Smooth muscle cell (in vitro differentiated cells): ENCODE measurements at regions not wholly inside any gene's neighbourhood (a gene's known extent, or its start where the extent isn't known, plus 50 kb on each side); places are given as distances from the start of the nearest gene placed in this dataset.
A peak's percentile ranks its signal among the peaks of the same experiment; 100 is the strongest.

Source experiments
- DNase-seq: peaks from one replicate; lab custom pipeline; 2025; ENCODE audit not compliant: unreplicated experiment; lab: John Stamatoyannopoulos, UW
- H2AFZ ChIP-seq: fragments of 200-600 bp; sonication (generic); 2 replicates; pipeline ENCODE4 v1.6.0; 2016; ENCODE audit warnings: antibody characterized with exemption, low read depth, mild to moderate bottlenecking
- H3F3A ChIP-seq: fragments of 200-600 bp; sonication (generic); 2 replicates; pipeline ENCODE4 v1.6.0; 2017; ENCODE audit warnings: antibody characterized with exemption, low read depth
- H3K27ac ChIP-seq: fragments of 200-600 bp; sonication (generic); 2 replicates; pipeline ENCODE4 v1.5.1; 2016; ENCODE audit warnings: low read depth, mild to moderate bottlenecking
- H3K27me3 ChIP-seq: fragments of 200-600 bp; sonication (generic); 2 replicates; pipeline ENCODE4 v1.6.1; 2016; ENCODE audit warnings: low read depth, mild to moderate bottlenecking
- H3K36me3 ChIP-seq: fragments of 200-600 bp; sonication (generic); 2 replicates; pipeline ENCODE4 v1.5.1; 2016; ENCODE audit warnings: low read depth
- H3K4me1 ChIP-seq: fragments of 200-600 bp; sonication (generic); 2 replicates; pipeline ENCODE4 v1.5.1; 2016; ENCODE audit warnings: low read depth
- H3K4me2 ChIP-seq: fragments of 200-600 bp; sonication (generic); 2 replicates; pipeline ENCODE4 v1.6.0; 2016; ENCODE audit warnings: mild to moderate bottlenecking
- H3K4me3 ChIP-seq: fragments of 200-600 bp; sonication (generic); 2 replicates; pipeline ENCODE4 v1.5.1; 2016; ENCODE audit warnings: mild to moderate bottlenecking
- H3K79me2 ChIP-seq: fragments of 200-600 bp; sonication (generic); 2 replicates; pipeline ENCODE4 v1.6.0; 2016; ENCODE audit warnings: low read depth, mild to moderate bottlenecking
- H3K9ac ChIP-seq: fragments of 200-600 bp; sonication (generic); 2 replicates; pipeline ENCODE4 v1.6.0; 2016; ENCODE audit warnings: low read depth
- H3K9me3 ChIP-seq: fragments of 200-600 bp; sonication (generic); replicated peaks from 2 replicates; pipeline ENCODE4 v1.5.1; 2016; ENCODE audit warnings: low read depth
- H4K20me1 ChIP-seq: fragments of 200-600 bp; sonication (generic); 2 replicates; pipeline ENCODE4 v1.6.0; 2016; ENCODE audit warnings: low read depth
- CTCF ChIP-seq: fragments of 200-600 bp; sonication (generic); IDR thresholded peaks from 2 replicates; pipeline ENCODE4 v1.5.1; 2017; ENCODE audit warnings: borderline replicate concordance, mild to moderate bottlenecking, antibody characterized with exemption; ENCODE audit not compliant: insufficient read depth, poor library complexity, severe bottlenecking
- WGBS: methylation state at CpG from one replicate; pipeline ENCODE4 v1.1.7; 2016; ENCODE audit warnings: low lambda C conversion rate; 5-methylcytosine and 5-hydroxymethylcytosine counted together

DNA sequence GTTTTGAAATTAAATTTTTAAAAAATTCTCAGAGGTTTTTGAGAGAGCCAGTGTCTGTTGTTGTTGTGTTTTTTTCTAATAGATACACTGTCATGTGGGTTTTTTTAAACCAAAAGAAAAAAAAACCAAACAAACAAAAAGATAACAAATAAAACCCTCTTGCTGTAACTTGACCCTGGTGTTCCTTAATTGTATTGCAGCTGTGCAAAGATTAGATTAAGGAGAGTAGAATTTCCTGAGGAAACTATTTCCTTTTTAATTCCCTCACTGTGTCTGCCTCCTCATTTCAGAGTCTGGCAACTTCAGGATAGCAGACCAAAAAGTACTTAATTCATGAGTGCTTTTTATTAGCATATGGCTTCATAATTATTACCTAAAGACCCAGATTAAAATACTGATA, 281.9 kb downstream of the EPM2A start:
- no peaks in the 10 kb centered on the region for H3K79me2 ChIP-seq
- no peaks in the 10 kb centered on the region for H3F3A ChIP-seq
- no peak overlapping the region for H3K4me3 ChIP-seq
- TF ChIP-seq CTCF = peak; percentile 30
- H2AFZ ChIP-seq = no peak overlapping the region
- H4K20me1 ChIP-seq = no peaks in the 10 kb centered on the region
- H3K27me3 ChIP-seq = no peaks in the 10 kb centered on the region
- DNase-seq = no peak
- H3K27ac ChIP-seq = no peak overlapping the region
- no peaks in the 10 kb centered on the region for H3K36me3 ChIP-seq
- no peaks in the 10 kb centered on the region for H3K9me3 ChIP-seq
- no peaks in the 10 kb centered on the region for H3K4me1 ChIP-seq
- H3K9ac ChIP-seq = no peak overlapping the region
- H3K4me2 ChIP-seq = no peak overlapping the region

DNA sequence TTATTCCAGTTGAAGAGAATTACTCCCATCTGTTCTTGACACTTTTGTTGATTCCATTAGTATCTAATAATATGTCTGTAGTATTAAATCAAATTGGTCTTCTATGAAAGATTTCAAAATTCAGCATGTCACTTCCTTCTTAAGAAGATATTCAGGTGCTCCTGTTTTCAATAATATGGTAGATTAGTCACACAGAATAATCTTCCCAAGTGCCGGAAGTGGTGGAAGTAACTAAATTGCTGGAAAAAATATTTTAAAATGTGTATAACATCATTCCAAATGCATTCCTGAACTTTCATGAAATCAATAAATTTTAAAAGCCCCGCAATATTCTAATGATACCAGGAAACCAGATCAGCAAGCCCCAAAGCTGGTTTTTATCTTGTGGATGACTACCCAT, 281.3 kb downstream of the EPM2A start:
- 64% methylated on average over 2 of the region's 2 CpGs for WGBS
- no peak for DNase-seq
- no peak for TF ChIP-seq CTCF

GRCh38 chr6:145457556-145457955, 277.8 kb downstream of the EPM2A start:
- H2AFZ ChIP-seq = no peak overlapping the region
- H3K9me3 ChIP-seq = no peaks in the 10 kb centered on the region
- H3K79me2 ChIP-seq = no peaks in the 10 kb centered on the region
- H4K20me1 ChIP-seq = no peaks in the 10 kb centered on the region
- H3K27me3 ChIP-seq = no peaks in the 10 kb centered on the region
- H3K27ac ChIP-seq = no peak overlapping the region
- no peak for DNase-seq
- H3F3A ChIP-seq = no peaks in the 10 kb centered on the region
- no peak for TF ChIP-seq CTCF
- H3K9ac ChIP-seq = no peak overlapping the region
- no peaks in the 10 kb centered on the region for H3K36me3 ChIP-seq
- no peaks in the 10 kb centered on the region for H3K4me1 ChIP-seq
- no peak overlapping the region for H3K4me2 ChIP-seq
- H3K4me3 ChIP-seq = no peak overlapping the region

More for the DNA sequence above, 281.3 kb downstream of the EPM2A start:
- Histone ChIP-seq H4K20me1 (no peaks in the 10 kb centered on the region), H3K4me2 (no peak overlapping the region), H3K36me3 (no peaks in the 10 kb centered on the region), H2AFZ (no peak overlapping the region), H3K4me1 (no peaks in the 10 kb centered on the region), H3K79me2 (no peaks in the 10 kb centered on the region), H3K27ac (no peak overlapping the region), H3K9me3 (no peaks in the 10 kb centered on the region), H3K4me3 (no peak overlapping the region), H3F3A (no peaks in the 10 kb centered on the region), H3K9ac (no peak overlapping the region), H3K27me3 (no peaks in the 10 kb centered on the region)

DNA sequence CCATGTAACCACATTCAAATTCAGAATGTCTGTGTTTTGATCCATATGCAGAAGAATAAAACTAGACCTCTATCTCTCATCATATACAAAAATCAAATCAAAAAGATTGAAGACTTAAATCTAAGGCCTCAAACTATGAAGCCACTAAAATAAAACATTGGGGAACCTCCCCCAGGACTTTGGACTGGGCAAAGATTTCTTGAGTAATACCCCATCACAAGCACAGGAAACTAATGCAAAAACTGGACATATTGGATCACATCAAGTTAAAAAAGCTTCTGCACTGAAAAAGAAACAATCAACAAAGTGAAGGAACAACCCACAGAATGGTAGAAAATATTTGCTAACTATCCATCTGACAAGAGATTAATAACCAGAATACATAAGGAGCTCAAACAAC, 266.8 kb downstream of the EPM2A start:
- H3K27ac ChIP-seq = no peak overlapping the region
- no peak overlapping the region for H3K4me3 ChIP-seq
- no peak overlapping the region for H3K9ac ChIP-seq
- DNase-seq = no peak
- no peaks in the 10 kb centered on the region for H3K27me3 ChIP-seq
- no peaks in the 10 kb centered on the region for H4K20me1 ChIP-seq
- H3K36me3 ChIP-seq = no peaks in the 10 kb centered on the region
- no peak overlapping the region for H2AFZ ChIP-seq
- no peaks in the 10 kb centered on the region for H3K79me2 ChIP-seq
- no peaks in the 10 kb centered on the region for H3F3A ChIP-seq
- TF ChIP-seq CTCF = no peak
- H3K4me2 ChIP-seq = no peak overlapping the region
- no peaks in the 10 kb centered on the region for H3K9me3 ChIP-seq
- no peaks in the 10 kb centered on the region for H3K4me1 ChIP-seq
